ENCODE measurements at regions not wholly inside any gene's neighbourhood (a gene's known extent, or its start where the extent isn't known, plus 50 kb on each side); places are given as distances from the start of the nearest gene placed in this dataset.

DNA sequence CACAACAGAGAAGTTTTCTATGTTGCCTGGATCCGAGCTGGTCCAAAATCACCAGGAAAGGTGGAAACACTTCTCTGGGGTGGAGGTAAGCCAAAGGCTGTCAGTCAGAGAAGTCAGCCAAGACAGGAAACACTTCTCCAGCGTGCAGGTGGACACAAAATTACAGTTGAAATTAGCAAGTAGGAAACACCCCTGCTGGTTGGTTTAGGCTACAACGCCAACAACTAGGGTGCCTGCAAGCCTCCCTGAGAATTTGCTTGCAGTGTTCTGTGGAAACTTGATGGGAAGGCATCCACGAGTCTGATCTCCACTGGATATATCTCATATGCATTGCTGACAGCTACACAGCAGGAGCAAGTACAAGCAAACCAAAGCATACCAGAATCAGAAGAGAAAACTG is 600.5 kb downstream of the RERGL start:
- H3K36me3 ChIP-seq, result no peaks in the 10 kb centered on the region
- no peaks in the 10 kb centered on the region for H3K9me3 ChIP-seq
- intact Hi-C loops (cut with DNase I; ENCODE audit: low total_unique reads) (no loop called here), in situ Hi-C loops (cut with MboI; ENCODE audit: low pct_ligation_motif_present in 1 of 4, low pct_unique_long_range_greater_than_20kb in 1 of 4, low sequenced_read_pairs in 3 of 4) (no loop called here)
- 64% methylated on average over 4 of the region's 4 CpGs; no CpG with 5 or more reads in 1 of the 2 donors for WGBS, 2 donors (ENCODE audit: low coverage in 1 of 2)
- no peak overlapping the region for H3K27ac ChIP-seq
- H3K27me3 ChIP-seq, result no peaks in the 10 kb centered on the region
- H3K4me1 ChIP-seq, result no peaks in the 10 kb centered on the region
- no peak overlapping the region for H3K4me3 ChIP-seq
- DNase-seq, result no peak
- no peak for TF ChIP-seq POLR2AphosphoS5 (IDR thresholded peaks at IDR 0.05)
- TF ChIP-seq, protein P1, sequence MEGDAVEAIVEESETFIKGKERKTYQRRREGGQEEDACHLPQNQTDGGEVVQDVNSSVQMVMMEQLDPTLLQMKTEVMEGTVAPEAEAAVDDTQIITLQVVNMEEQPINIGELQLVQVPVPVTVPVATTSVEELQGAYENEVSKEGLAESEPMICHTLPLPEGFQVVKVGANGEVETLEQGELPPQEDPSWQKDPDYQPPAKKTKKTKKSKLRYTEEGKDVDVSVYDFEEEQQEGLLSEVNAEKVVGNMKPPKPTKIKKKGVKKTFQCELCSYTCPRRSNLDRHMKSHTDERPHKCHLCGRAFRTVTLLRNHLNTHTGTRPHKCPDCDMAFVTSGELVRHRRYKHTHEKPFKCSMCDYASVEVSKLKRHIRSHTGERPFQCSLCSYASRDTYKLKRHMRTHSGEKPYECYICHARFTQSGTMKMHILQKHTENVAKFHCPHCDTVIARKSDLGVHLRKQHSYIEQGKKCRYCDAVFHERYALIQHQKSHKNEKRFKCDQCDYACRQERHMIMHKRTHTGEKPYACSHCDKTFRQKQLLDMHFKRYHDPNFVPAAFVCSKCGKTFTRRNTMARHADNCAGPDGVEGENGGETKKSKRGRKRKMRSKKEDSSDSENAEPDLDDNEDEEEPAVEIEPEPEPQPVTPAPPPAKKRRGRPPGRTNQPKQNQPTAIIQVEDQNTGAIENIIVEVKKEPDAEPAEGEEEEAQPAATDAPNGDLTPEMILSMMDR (IDR thresholded peaks at IDR 0.05), result no peak
- TF ChIP-seq POLR2A (IDR thresholded peaks at IDR 0.05), result no peak

DNA sequence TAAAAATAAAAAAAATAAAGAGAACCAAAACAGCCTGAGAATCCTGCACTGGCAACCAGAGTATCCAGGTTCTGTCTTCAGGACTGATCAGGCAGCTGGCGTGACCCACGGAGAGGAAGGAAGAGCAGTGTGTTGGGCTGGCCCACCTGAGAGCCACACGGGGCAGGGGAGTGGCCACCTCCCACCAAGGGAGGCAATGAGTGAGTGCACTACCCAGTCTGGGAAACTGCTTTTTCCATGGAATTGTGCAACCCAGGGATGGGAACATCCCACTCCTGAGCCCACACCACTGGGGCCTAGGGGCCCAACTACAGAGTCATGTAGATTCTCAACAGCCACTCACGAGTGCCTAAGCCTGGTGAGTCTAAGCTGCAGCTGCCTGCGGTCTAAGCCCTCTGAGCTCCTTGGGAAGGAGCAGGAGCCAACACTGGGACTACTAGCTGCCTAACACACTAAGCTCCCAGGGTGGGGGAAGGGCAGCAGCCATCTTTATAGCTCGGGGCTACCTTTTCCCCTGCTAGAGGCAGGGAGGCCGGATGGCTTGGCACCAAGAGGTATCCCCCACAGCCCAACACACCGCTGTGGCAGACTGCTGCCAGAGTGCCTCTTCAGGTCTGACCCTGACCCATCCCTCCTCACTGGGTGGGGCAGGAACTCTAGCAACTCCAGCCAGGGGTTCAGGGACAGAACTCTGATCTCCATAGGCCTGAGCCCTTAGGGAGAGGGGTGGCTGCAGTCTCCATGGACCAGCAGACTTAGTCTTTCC is 610.9 kb downstream of the RERGL start:
- in situ Hi-C loops (cut with MboI; ENCODE audit: low pct_ligation_motif_present in 1 of 4, low pct_unique_long_range_greater_than_20kb in 1 of 4, low sequenced_read_pairs in 3 of 4) (no loop called here), intact Hi-C loops (cut with DNase I; ENCODE audit: low total_unique reads) (no loop called here)
- DNase-seq, result no peak
- no peak for TF ChIP-seq EP300 (IDR thresholded peaks at IDR 0.05; ENCODE audit: low read depth)
- no peak for TF ChIP-seq POLR2AphosphoS5 (IDR thresholded peaks at IDR 0.05)
- TF ChIP-seq POLR2A (IDR thresholded peaks at IDR 0.05), result no peak
- TF ChIP-seq, protein P1 (IDR thresholded peaks at IDR 0.05), result no peak
- Histone ChIP-seq H3K27ac (no peak overlapping the region), H3K27me3 (no peaks in the 10 kb centered on the region), H3K36me3 (no peaks in the 10 kb centered on the region), H3K4me1 (no peaks in the 10 kb centered on the region), H3K9me3 (peaks cover 4 to 5% of the 10 kb centered on the region in 2 donors), H3K4me3 (no peak overlapping the region)
- WGBS, 2 donors (ENCODE audit: low coverage in 1 of 2), result 76% methylated on average over 5 of the region's 8 CpGs; no CpG with 5 or more reads in 1 of the 2 donors

DNA sequence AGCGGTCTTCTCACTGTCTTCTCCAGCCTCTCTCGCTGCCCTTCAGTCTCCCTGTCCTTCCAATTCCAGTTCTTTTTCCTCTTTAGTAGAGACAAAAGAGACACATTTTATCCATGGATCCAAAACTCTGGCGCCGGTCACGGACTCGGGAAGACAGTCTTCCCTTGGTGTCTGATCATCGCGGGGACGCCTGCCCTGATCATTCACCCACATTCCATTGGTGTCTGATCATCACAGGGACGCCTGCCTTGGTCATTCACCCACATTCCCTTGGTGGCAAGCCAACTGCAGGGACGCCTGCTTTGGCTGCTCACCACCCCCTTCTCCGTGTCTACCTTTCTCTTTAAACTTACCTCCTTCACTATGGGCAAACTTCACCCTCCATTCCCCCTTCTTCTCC is 619.5 kb downstream of the RERGL start:
- WGBS, 2 donors (ENCODE audit: low coverage in 1 of 2), result 88 to 95% methylated on average over 5 to 12 of the region's 12 CpGs
- intact Hi-C loops (cut with DNase I; ENCODE audit: low total_unique reads) (no loop called here), in situ Hi-C loops (cut with MboI; ENCODE audit: low pct_ligation_motif_present in 1 of 4, low pct_unique_long_range_greater_than_20kb in 1 of 4, low sequenced_read_pairs in 3 of 4) (no loop called here)
- Histone ChIP-seq H3K4me1 (no peaks in the 10 kb centered on the region), H3K4me3 (no peak overlapping the region), H3K27ac (no peak overlapping the region), H3K9me3 (no peaks in the 10 kb centered on the region), H3K27me3 (no peaks in the 10 kb centered on the region), H3K36me3 (no peaks in the 10 kb centered on the region)
- DNase-seq, result no peak
- TF ChIP-seq, protein P1 (IDR thresholded peaks at IDR 0.05), result no peak
- TF ChIP-seq POLR2A (IDR thresholded peaks at IDR 0.05) (no peak), EP300 (IDR thresholded peaks at IDR 0.05; ENCODE audit: low read depth) (no peak), POLR2AphosphoS5 (IDR thresholded peaks at IDR 0.05) (no peak)

- no peak overlapping the region for H3K4me3 ChIP-seq
- intact Hi-C loops (cut with DNase I; ENCODE audit: low total_unique reads) (no loop called here), in situ Hi-C loops (cut with MboI; ENCODE audit: low pct_ligation_motif_present in 1 of 4, low pct_unique_long_range_greater_than_20kb in 1 of 4, low sequenced_read_pairs in 3 of 4) (no loop called here)
- DNase-seq, result no peak
- TF ChIP-seq POLR2A (IDR thresholded peaks at IDR 0.05) (no peak), EP300 (IDR thresholded peaks at IDR 0.05; ENCODE audit: low read depth) (no peak), POLR2AphosphoS5 (IDR thresholded peaks at IDR 0.05) (no peak)
- TF ChIP-seq, protein P1 (IDR thresholded peaks at IDR 0.05), result no peak
- 43 to 60% methylated on average over 2 of the region's 2 CpGs for WGBS, 2 donors (ENCODE audit: low coverage in 1 of 2)
- no peaks in the 10 kb centered on the region for H3K27me3 ChIP-seq
- no peaks in the 10 kb centered on the region for H3K9me3 ChIP-seq
- no peaks in the 10 kb centered on the region for H3K36me3 ChIP-seq
- no peak overlapping the region for H3K27ac ChIP-seq
- no peaks in the 10 kb centered on the region for H3K4me1 ChIP-seq
Observed at GRCh38 chr12:17459214-17459613, 630.8 kb downstream of the RERGL start.

Data from transverse colon (tissue), 4 donors.